ENCODE measurements at regions not wholly inside any gene's neighbourhood (a gene's known extent, or its start where the extent isn't known, plus 50 kb on each side); places are given as distances from the start of the nearest gene placed in this dataset.
"Not testable (repeated sequence)": the region's sequence is repeated elsewhere in the genome, so short reads cannot be mapped to it uniquely, and the experiment has no call there.

DNA sequence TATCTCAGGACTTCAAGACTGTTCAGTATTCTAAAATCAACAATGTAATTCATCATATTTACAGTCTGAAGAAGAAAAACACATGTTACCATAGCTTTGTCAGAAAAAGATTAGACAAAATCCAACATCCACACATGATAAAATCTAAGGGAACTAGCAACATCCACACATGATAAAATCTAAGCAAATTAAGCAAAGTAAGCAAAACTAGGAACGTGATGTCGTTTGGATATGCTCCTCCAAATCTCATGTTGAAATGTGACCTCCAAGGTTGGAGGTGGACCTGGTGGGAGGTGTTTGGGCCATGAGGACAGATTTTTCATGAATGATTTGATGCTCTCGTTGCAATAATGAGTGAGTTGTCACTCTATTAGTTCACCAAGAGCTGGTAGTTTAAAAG is 717.3 kb upstream of the HS6ST1 start:
- H3K4me3 ChIP-seq (replicated peaks; ENCODE audit: low read depth, low read length) = no peak overlapping the region
- DNase-seq (ENCODE audit: low read depth) = no peak
- TF ChIP-seq, protein P1, sequence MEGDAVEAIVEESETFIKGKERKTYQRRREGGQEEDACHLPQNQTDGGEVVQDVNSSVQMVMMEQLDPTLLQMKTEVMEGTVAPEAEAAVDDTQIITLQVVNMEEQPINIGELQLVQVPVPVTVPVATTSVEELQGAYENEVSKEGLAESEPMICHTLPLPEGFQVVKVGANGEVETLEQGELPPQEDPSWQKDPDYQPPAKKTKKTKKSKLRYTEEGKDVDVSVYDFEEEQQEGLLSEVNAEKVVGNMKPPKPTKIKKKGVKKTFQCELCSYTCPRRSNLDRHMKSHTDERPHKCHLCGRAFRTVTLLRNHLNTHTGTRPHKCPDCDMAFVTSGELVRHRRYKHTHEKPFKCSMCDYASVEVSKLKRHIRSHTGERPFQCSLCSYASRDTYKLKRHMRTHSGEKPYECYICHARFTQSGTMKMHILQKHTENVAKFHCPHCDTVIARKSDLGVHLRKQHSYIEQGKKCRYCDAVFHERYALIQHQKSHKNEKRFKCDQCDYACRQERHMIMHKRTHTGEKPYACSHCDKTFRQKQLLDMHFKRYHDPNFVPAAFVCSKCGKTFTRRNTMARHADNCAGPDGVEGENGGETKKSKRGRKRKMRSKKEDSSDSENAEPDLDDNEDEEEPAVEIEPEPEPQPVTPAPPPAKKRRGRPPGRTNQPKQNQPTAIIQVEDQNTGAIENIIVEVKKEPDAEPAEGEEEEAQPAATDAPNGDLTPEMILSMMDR (IDR thresholded peaks at IDR 0.05; ENCODE audit: low read length, missing control alignments) = no peak

DNA sequence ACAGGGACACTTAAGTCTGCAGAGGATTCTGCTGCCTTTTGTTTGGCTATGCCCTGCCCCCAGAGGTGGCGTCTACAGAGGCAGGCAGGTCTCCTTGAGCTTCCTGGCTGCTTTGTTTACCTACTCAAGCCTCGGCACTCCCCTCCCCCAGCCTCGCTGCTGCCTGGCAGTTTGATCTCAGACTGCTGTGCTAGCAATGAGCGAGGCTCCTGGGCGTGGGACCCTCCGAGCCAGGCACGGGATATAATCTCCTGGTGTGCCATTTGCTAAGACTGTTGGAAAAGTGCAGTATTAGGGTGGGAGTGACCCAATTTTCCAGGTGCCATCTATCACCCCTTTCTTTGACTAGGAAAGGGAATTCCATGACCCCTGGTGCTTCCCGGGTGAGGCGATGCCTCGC is 725.0 kb upstream of the HS6ST1 start:
- DNase-seq (ENCODE audit: low read depth); H3K4me3 ChIP-seq (replicated peaks; ENCODE audit: low read depth, low read length): not testable (repeated sequence)

DNA sequence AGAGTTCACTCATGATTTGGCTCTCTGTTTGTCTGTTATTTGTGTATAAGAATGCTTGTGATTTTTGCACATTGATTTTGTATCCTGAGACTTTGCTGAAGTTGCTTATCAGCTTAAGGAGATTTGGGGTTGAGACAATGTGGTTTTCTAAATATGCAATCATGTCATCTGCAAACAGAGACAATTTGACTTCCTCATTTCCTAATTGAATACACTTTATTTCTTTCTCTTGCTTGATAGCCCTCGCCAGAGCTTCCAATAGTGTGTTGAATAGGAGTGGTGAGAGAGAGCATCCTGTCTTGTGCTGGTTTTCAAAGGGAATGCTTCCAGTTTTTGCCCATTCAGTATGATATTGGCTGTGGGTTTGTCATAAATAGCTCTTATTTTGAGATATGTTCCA is 727.8 kb upstream of the HS6ST1 start:
- H3K4me3 ChIP-seq (replicated peaks; ENCODE audit: low read depth, low read length); DNase-seq (ENCODE audit: low read depth): not testable (repeated sequence)

DNA sequence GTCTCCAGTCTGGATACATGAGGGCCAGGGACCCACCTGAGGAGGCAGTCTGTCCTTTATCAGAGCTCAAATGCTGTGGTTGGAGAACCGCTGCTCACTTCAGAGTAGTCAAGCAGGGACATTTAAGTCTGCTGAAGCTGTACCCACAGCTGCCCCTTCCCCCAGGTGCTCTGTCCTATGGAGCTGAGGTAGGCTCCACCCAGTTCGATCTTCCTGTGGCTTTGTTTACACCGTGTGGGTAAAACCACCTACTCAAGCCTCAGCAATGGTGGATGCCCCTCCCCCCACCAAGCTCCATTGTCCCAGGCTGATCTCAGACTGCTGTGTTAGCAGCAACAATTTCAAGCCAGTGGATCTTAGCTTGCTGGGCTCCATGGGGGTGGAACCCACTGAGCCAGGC is 731.4 kb upstream of the HS6ST1 start:
- no peak for DNase-seq (ENCODE audit: low read depth)
- no peak overlapping the region for H3K4me3 ChIP-seq (replicated peaks; ENCODE audit: low read depth, low read length)
- TF ChIP-seq, protein P1 (IDR thresholded peaks at IDR 0.05; ENCODE audit: low read length, missing control alignments) = no peak

DNA sequence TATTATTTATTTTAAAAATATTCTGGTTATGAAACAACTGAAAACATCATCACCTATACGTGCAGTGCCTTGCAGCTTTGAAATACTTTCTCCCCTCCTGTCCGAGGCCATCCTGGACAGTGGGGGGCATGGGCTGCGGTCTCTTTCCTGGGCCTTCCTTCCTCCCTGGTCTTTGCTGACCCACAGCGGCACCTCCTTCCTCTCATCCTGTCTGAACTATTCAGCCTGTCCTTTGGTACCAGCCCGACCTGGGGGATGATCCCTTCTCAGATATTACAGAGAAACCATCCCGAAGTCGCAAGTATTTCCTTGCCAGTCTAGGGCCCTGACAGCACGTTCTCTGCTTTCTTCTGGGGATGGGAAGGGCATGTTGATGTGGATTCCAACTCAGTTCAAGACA is 736.6 kb upstream of the HS6ST1 start:
- TF ChIP-seq, protein P1 (IDR thresholded peaks at IDR 0.05; ENCODE audit: low read length, missing control alignments) = no peak
- DNase-seq (ENCODE audit: low read depth) = no peak

DNA sequence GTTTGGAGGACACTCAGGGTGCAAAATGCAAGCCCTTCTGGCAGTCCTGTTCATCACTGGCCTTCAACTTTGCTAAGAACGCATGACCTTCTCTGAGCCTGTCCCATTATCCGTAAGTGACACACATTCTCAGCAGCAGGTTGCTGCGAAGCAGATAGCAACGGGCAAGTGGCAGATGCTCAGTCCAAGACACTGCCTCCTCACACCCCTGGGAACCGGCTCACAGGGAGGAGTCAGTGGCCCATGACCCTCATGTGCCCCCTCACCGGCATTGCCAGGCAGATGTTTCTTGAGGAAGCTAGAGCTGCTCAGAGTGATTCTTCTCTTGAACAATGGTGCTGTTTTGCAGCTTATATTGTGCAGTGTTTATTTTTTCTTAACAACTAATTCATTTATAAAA is 737.2 kb upstream of the HS6ST1 start:
- DNase-seq (ENCODE audit: low read depth) = no peak
- TF ChIP-seq, protein P1 (IDR thresholded peaks at IDR 0.05; ENCODE audit: low read length, missing control alignments) = no peak
- H3K4me3 ChIP-seq (replicated peaks; ENCODE audit: low read depth, low read length) = no peak overlapping the region

More for the DNA sequence above, 736.6 kb upstream of the HS6ST1 start:
- no peak overlapping the region for H3K4me3 ChIP-seq (replicated peaks; ENCODE audit: low read depth, low read length)

DNA sequence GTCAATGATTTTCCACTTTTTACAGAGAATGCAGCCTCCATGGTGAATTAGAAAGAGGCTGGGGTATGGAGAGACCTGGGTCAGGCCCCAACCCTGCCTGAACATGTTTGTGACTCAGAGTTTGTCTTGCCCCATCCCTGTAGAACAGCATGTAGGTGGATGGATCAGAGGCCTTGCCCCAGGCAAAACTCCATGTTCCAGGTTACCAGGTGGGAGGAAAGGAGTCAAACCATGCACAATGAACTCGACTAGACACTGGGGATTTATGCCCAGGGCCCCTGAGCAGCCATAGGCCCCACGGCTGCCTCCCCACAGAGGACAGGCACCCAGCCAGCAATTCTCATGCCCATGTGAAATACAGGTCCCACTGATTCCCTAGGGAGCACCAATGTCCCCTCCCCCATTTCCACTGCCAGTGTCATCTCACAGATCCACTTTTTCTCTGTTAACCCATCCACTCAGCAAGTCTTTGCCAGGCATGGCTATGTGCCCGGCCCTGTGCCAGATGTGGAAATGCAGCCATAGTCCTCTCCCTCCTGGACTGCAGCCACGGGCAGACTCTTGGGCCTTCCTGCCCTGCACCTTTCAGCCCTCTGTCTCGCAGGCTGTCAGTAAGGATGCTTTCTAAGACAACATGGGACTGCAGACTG is 737.8 kb upstream of the HS6ST1 start:
- TF ChIP-seq, protein P1 (IDR thresholded peaks at IDR 0.05; ENCODE audit: low read length, missing control alignments) = no peak
- H3K4me3 ChIP-seq (replicated peaks; ENCODE audit: low read depth, low read length) = no peak overlapping the region
- no peak for DNase-seq (ENCODE audit: low read depth)

DNA sequence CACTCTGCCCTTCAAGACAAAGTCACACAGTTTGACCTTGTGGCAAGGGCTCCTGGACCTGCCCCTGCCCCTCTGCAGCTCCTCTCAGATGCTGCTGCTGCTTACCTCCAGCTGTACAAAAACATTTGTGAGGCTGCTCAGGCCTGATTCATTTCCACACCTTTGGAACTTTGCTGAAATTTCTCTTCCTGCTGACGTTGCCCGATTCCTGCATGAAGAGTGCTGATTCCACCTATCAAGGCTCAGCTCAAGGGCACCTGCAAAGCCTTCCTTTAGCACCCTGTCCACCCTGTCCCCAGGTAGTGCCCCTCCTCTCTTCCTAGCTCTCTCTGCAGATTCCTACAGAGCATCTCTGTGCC is 738.3 kb upstream of the HS6ST1 start:
- H3K4me3 ChIP-seq (replicated peaks; ENCODE audit: low read depth, low read length) = no peak overlapping the region
- DNase-seq (ENCODE audit: low read depth) = no peak
- TF ChIP-seq, protein P1 (IDR thresholded peaks at IDR 0.05; ENCODE audit: low read length, missing control alignments) = no peak
